ENCODE measurements at regions not wholly inside any gene's neighbourhood (a gene's known extent, or its start where the extent isn't known, plus 50 kb on each side); places are given as distances from the start of the nearest gene placed in this dataset.

DNA sequence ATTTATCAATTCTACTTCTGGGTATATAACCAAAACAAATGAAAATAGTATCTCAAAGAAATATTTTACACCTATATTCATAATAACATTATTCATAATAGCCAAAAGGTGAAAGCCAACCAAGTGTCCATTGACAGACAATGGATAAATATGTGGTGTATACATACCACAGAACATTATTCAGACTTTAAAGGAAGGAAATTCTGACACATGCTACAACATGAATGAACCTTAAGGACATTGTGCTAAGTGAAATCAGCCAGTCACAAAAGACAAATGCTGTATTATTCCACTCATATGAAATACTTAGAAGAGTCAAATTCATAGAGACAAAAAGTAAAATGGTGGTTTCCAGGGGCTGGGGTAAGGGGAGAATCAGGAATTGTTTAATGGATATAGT is 370.5 kb upstream of the CHAC2 start:
- TF ChIP-seq, protein P1, sequence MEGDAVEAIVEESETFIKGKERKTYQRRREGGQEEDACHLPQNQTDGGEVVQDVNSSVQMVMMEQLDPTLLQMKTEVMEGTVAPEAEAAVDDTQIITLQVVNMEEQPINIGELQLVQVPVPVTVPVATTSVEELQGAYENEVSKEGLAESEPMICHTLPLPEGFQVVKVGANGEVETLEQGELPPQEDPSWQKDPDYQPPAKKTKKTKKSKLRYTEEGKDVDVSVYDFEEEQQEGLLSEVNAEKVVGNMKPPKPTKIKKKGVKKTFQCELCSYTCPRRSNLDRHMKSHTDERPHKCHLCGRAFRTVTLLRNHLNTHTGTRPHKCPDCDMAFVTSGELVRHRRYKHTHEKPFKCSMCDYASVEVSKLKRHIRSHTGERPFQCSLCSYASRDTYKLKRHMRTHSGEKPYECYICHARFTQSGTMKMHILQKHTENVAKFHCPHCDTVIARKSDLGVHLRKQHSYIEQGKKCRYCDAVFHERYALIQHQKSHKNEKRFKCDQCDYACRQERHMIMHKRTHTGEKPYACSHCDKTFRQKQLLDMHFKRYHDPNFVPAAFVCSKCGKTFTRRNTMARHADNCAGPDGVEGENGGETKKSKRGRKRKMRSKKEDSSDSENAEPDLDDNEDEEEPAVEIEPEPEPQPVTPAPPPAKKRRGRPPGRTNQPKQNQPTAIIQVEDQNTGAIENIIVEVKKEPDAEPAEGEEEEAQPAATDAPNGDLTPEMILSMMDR (IDR thresholded peaks at IDR 0.05; ENCODE audit: borderline replicate concordance, insufficient read depth, low read depth, low read length), result no peak
- no peak overlapping the region for H3K4me3 ChIP-seq (ENCODE audit: low read depth, low read length)

GRCh38 chr2:53381271-53381670 is 386.3 kb upstream of the CHAC2 start:
- TF ChIP-seq, protein P1 (IDR thresholded peaks at IDR 0.05; ENCODE audit: borderline replicate concordance, insufficient read depth, low read depth, low read length), result no peak
- H3K4me3 ChIP-seq (ENCODE audit: low read depth, low read length), result no peak overlapping the region

- H3K4me3 ChIP-seq (ENCODE audit: low read depth, low read length), result no peak overlapping the region
- TF ChIP-seq, protein P1 (IDR thresholded peaks at IDR 0.05; ENCODE audit: borderline replicate concordance, insufficient read depth, low read depth, low read length), result no peak
These were observed 388.1 kb upstream of the CHAC2 start for GRCh38 chr2:53379547-53379946.

GRCh38 chr2:53378791-53379190 is 388.8 kb upstream of the CHAC2 start:
- H3K4me3 ChIP-seq (ENCODE audit: low read depth, low read length), result no peak overlapping the region

DNA sequence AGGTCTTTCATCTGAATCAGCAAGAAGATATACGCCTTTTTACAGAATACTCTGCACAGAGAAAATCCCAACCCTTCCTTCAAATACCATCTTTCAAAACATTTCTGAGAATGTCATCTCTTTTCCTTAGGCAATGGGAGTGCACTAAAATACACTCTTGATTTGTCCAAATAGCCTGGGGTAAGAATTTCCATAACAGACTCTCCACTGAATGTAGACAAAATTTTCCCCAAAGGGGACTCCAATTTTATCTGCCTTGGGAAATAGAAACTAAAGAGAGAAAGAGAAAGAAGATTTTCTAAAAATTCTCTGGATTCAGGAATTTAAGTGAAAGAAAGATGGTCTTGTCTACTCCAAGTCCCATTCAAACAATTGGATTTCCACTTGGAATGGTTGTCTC is 394.5 kb upstream of the CHAC2 start:
- no peak overlapping the region for H3K4me3 ChIP-seq (ENCODE audit: low read depth, low read length)
- TF ChIP-seq, protein P1 (IDR thresholded peaks at IDR 0.05; ENCODE audit: borderline replicate concordance, insufficient read depth, low read depth, low read length), result no peak

More at GRCh38 chr2:53378791-53379190, 388.8 kb upstream of the CHAC2 start:
- TF ChIP-seq, protein P1 (IDR thresholded peaks at IDR 0.05; ENCODE audit: borderline replicate concordance, insufficient read depth, low read depth, low read length), result no peak

DNA sequence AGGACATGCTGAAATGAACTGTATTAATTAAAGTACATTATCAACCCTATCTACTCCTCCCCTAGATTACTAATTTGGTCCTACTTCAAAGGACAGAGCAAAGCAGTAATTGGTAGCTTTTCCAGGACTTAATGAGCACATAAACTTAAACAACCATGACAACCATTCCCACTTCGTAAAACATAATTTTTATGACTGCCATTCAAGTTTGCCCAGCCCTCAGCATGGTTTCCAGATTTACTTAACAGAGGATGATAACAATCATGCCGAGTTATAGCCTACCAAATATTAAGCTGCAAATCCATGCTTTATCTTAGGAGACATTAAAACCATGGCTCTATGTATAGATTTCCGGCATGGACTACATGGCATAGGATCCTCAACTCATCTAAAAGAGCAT is 401.1 kb upstream of the CHAC2 start:
- H3K4me3 ChIP-seq (ENCODE audit: low read depth, low read length), result no peak overlapping the region
- TF ChIP-seq, protein P1 (IDR thresholded peaks at IDR 0.05; ENCODE audit: borderline replicate concordance, insufficient read depth, low read depth, low read length), result no peak

GRCh38 chr2:53362934-53363333 is 404.7 kb upstream of the CHAC2 start:
- TF ChIP-seq, protein P1 (IDR thresholded peaks at IDR 0.05; ENCODE audit: borderline replicate concordance, insufficient read depth, low read depth, low read length), result no peak
- no peak overlapping the region for H3K4me3 ChIP-seq (ENCODE audit: low read depth, low read length)
